Epithelial cell of proximal tubule (primary cell): ENCODE measurements at regions not wholly inside any gene's neighbourhood (a gene's known extent, or its start where the extent isn't known, plus 50 kb on each side); places are given as distances from the start of the nearest gene placed in this dataset.

Experiments
- DNase-seq: peaks from one replicate; pipeline ENCODE4 v3.0.0-alpha.2; 2011; ENCODE audit warnings: low read depth
- H3K4me3 ChIP-seq: 2 replicates; pipeline ENCODE4 v1.5.1; 2011; ENCODE audit warnings: low read depth, mild to moderate bottlenecking, low read length
- CTCF ChIP-seq: conservative IDR thresholded peaks from 2 replicates; pipeline ENCODE4 v1.5.1; 2012; ENCODE audit warnings: low read depth, mild to moderate bottlenecking, low read length

- H3K4me3 ChIP-seq, result no peak overlapping the region
- TF ChIP-seq CTCF, result no peak
- no peak for DNase-seq
Measured at GRCh38 chr1:56194701-56195300, 384.6 kb downstream of the PLPP3 start.

DNA sequence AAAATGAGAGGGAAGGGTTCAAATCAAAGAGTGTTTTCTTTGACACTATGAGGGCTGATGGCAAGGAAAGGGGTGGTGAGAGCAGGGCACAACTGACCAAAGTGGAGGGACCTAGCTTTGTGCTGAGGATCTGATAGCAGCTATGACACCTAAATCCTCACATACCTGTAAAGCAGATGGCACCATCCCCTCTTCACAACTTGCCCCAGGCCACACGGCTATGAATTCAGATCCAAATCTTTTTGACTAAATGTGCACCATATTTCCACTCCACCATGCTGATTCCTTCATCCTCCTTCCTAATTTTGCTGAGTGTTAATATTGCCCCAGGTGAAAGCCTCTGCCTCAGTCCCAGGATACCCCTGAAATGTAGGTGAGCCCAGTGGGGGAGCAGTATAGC lies 385.7 kb downstream of the PLPP3 start:
- no peak overlapping the region for H3K4me3 ChIP-seq
- TF ChIP-seq CTCF, result no peak
- DNase-seq, result no peak

DNA sequence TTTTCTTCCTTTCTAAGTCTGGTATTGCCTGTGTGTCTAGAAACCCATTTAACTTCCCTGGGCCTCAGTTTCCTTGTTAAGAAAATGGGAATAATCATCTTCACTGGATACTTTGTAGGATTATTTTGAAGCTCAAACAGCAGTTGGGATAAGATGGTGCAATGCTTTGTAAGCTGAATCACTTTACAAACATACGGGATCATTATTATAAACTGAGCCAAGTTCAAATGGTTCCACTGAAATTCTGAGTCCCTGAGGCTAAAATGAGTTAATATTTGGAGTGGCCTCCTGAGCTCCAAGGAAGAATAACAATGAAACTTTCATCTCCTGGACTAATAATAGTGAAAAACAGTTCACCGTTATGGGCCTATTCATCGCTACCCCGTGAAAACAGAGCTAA lies 388.0 kb downstream of the PLPP3 start:
- H3K4me3 ChIP-seq, result no peak overlapping the region
- no peak for TF ChIP-seq CTCF
- no peak for DNase-seq

- no peak overlapping the region for H3K4me3 ChIP-seq
- DNase-seq, result no peak
- no peak for TF ChIP-seq CTCF
Measured at GRCh38 chr1:56190806-56191365, 388.5 kb downstream of the PLPP3 start.

- no peak for DNase-seq
- H3K4me3 ChIP-seq, result no peak overlapping the region
- peak; percentile 54 for TF ChIP-seq CTCF
Measured at GRCh38 chr1:56189946-56190805, 389.2 kb downstream of the PLPP3 start.

GRCh38 chr1:56189454-56189853 lies 389.9 kb downstream of the PLPP3 start:
- TF ChIP-seq CTCF, result no peak
- DNase-seq, result no peak

More at GRCh38 chr1:56189454-56189853, 389.9 kb downstream of the PLPP3 start:
- H3K4me3 ChIP-seq, result no peak overlapping the region
